CD4-positive, alpha-beta memory T cell (primary cell): ENCODE measurements at regions not wholly inside any gene's neighbourhood (a gene's known extent, or its start where the extent isn't known, plus 50 kb on each side); places are given as distances from the start of the nearest gene placed in this dataset.

Experiments used
- CTCF ChIA-PET: fragments of 350-600 bp; sonication (Branson Sonifier 250); formaldehyde crosslinking; loops from one replicate; lab custom pipeline; 2021; ENCODE audit warnings: inconsistent platforms; ENCODE audit not compliant: partially characterized antibody; lab: Charles Lee
- POLR2A ChIA-PET: fragments of 350-600 bp; sonication (Branson Sonifier 250); formaldehyde crosslinking; loops from one replicate; lab custom pipeline; 2021; ENCODE audit not compliant: partially characterized antibody; lab: Charles Lee
- DNase-seq, 5 donors: peaks; one replicate each; pipeline versions ENCODE4 v3.0.0 to v3.0.0-alpha.2; 2020 to 2022; ENCODE audit warnings: mixed read lengths in 1 of 5
- H3K27ac ChIP-seq: one replicate; pipeline ENCODE4 v1.7.0; 2013; ENCODE audit warnings: low read depth, low read length
- H3K27me3 ChIP-seq: 2 replicates; pipeline ENCODE4 v1.7.0; 2013; ENCODE audit warnings: mild to moderate bottlenecking, low read length, moderate library complexity; ENCODE audit not compliant: insufficient read depth
- H3K36me3 ChIP-seq: 2 replicates; pipeline ENCODE4 v1.7.0; 2013; ENCODE audit warnings: mild to moderate bottlenecking, low read length, moderate library complexity; ENCODE audit not compliant: insufficient read depth
- H3K4me1 ChIP-seq: 2 replicates; pipeline ENCODE4 v1.7.0; 2013; ENCODE audit warnings: mild to moderate bottlenecking, low read length, moderate library complexity; ENCODE audit not compliant: insufficient read depth
- H3K4me3 ChIP-seq, 2 donors: one replicate each; pipeline ENCODE4 v1.7.0; 2013; ENCODE audit warnings: low read length in 2 of 2, mild to moderate bottlenecking in 1 of 2
- H3K9me3 ChIP-seq, 2 donors: one replicate each; pipeline ENCODE4 v1.7.0; 2013; ENCODE audit warnings: low read length in 2 of 2, control low read depth in 1 of 2; ENCODE audit not compliant: control insufficient read depth in 1 of 2
- H3K27ac Mint-ChIP-seq, 7 donors: one replicate each; pipeline ENCODE4 v1.8.0; 2020 to 2021; ENCODE audit warnings: mixed read lengths in 7 of 7, mild to moderate bottlenecking in 6 of 7, inconsistent platforms in 3 of 7, moderate library complexity in 3 of 7
- H3K27me3 Mint-ChIP-seq, 2 donors: one replicate each; pipeline ENCODE4 v1.8.0; 2020 to 2021; ENCODE audit warnings: mixed read lengths in 2 of 2
- H3K36me3 Mint-ChIP-seq, 2 donors: one replicate each; pipeline ENCODE4 v1.8.0; 2020 to 2021; ENCODE audit warnings: mixed read lengths in 2 of 2, inconsistent platforms in 1 of 2, mild to moderate bottlenecking in 1 of 2
- H3K4me1 Mint-ChIP-seq, 4 donors: one replicate each; pipeline ENCODE4 v1.8.0; 2020 to 2021; ENCODE audit warnings: mixed read lengths in 4 of 4, mild to moderate bottlenecking in 1 of 4
- H3K4me3 Mint-ChIP-seq, 8 donors: one replicate each; pipeline ENCODE4 v1.8.0; 2020 to 2021; ENCODE audit warnings: mixed read lengths in 8 of 8, mild to moderate bottlenecking in 7 of 8, moderate library complexity in 6 of 8, inconsistent platforms in 3 of 8
- H3K9me3 Mint-ChIP-seq, 8 donors: one replicate each; pipeline ENCODE4 v1.8.0; 2020 to 2021; ENCODE audit warnings: mixed read lengths in 8 of 8, mild to moderate bottlenecking in 5 of 8, inconsistent platforms in 3 of 8, moderate library complexity in 1 of 8
- intact Hi-C: fragments of 100-400 bp; cut with micrococcal nuclease; formaldehyde crosslinking; loops from one replicate; pipeline ENCODE4 v1.15.1; 2023

- intact Hi-C loops = no loop called here
- Mint-ChIP-seq H3K4me1 (no peaks in the 10 kb centered on the region), H3K4me3 (no peak overlapping the region), H3K36me3 (no peaks in the 10 kb centered on the region), H3K27me3 (no peaks in the 10 kb centered on the region), H3K9me3 (peaks cover 0 to 2% (median 0%) of the 10 kb centered on the region in 8 donors), H3K27ac (no peak overlapping the region)
- no peak overlapping the region for H3K4me3 ChIP-seq
- ChIA-PET CTCF (no interaction called here), POLR2A (no interaction called here)
- no peaks in the 10 kb centered on the region for H3K4me1 ChIP-seq
- H3K27ac ChIP-seq = no peak overlapping the region
- H3K27me3 ChIP-seq = no peaks in the 10 kb centered on the region
- DNase-seq = no peak
- H3K36me3 ChIP-seq = no peaks in the 10 kb centered on the region
- H3K9me3 ChIP-seq = no peaks in the 10 kb centered on the region
These were observed 123.4 kb downstream of the SLC6A15 start for GRCh38 chr12:84789184-84789583.

DNA sequence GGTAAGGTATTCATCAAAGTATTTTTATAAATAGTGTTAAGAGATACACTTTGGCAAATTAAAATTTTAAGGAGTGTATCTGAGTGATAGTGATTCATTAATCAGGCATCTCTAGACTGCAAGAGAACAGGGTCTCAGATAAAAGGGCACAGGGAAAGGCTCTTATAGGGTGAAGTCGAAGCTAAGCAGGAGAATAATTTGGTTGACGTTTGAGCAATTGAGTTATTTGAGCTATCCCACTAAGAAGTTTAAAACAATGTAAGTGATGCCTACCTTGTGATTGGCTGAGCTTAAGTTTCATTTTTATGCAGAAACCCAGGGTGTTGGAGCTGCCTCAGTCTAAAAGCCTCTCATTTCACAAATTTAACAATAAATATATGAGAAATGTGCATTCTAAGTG lies 125.3 kb downstream of the SLC6A15 start:
- ChIA-PET CTCF (no interaction called here), POLR2A (no interaction called here)
- Mint-ChIP-seq H3K4me1 (no peaks in the 10 kb centered on the region), H3K36me3 (no peaks in the 10 kb centered on the region), H3K4me3 (no peak overlapping the region), H3K27ac (no peak overlapping the region), H3K27me3 (no peaks in the 10 kb centered on the region), H3K9me3 (peaks cover 0 to 2% (median 0%) of the 10 kb centered on the region in 8 donors)
- Histone ChIP-seq H3K4me3 (no peak overlapping the region), H3K27ac (no peak overlapping the region), H3K27me3 (no peaks in the 10 kb centered on the region), H3K9me3 (no peaks in the 10 kb centered on the region), H3K36me3 (no peaks in the 10 kb centered on the region), H3K4me1 (no peaks in the 10 kb centered on the region)
- DNase-seq = no peak
- intact Hi-C loops = no loop called here

- H3K4me1 ChIP-seq = no peaks in the 10 kb centered on the region
- no peak overlapping the region for H3K4me3 ChIP-seq
- ChIA-PET CTCF (no interaction called here), POLR2A (no interaction called here)
- Mint-ChIP-seq H3K36me3 (no peaks in the 10 kb centered on the region), H3K27me3 (no peaks in the 10 kb centered on the region), H3K27ac (no peak overlapping the region), H3K9me3 (peaks cover 0 to 2% (median 0%) of the 10 kb centered on the region in 8 donors), H3K4me3 (no peak overlapping the region), H3K4me1 (no peaks in the 10 kb centered on the region)
- DNase-seq = no peak
- no peaks in the 10 kb centered on the region for H3K9me3 ChIP-seq
- no peak overlapping the region for H3K27ac ChIP-seq
- no peaks in the 10 kb centered on the region for H3K27me3 ChIP-seq
- intact Hi-C loops = no loop called here
- H3K36me3 ChIP-seq = no peaks in the 10 kb centered on the region
These were observed 126.0 kb downstream of the SLC6A15 start for GRCh38 chr12:84786622-84787021.

GRCh38 chr12:84785951-84786350 lies 126.6 kb downstream of the SLC6A15 start:
- H3K4me1 ChIP-seq = no peaks in the 10 kb centered on the region
- H3K27ac ChIP-seq = no peak overlapping the region
- no peaks in the 10 kb centered on the region for H3K36me3 Mint-ChIP-seq
- CTCF ChIA-PET = no interaction called here
- no peaks in the 10 kb centered on the region for H3K27me3 ChIP-seq
- H3K4me3 ChIP-seq = no peak overlapping the region
- intact Hi-C loops = no loop called here
- no peaks in the 10 kb centered on the region for H3K4me1 Mint-ChIP-seq
- no peaks in the 10 kb centered on the region for H3K9me3 ChIP-seq
- no peak overlapping the region for H3K27ac Mint-ChIP-seq
- POLR2A ChIA-PET = no interaction called here
- no peaks in the 10 kb centered on the region for H3K27me3 Mint-ChIP-seq
- H3K4me3 Mint-ChIP-seq = no peak overlapping the region
- peaks cover 0 to 2% (median 0%) of the 10 kb centered on the region in 8 donors for H3K9me3 Mint-ChIP-seq
- no peaks in the 10 kb centered on the region for H3K36me3 ChIP-seq
- DNase-seq = no peak

- Histone ChIP-seq H3K4me3 (no peak overlapping the region), H3K9me3 (no peaks in the 10 kb centered on the region), H3K4me1 (no peaks in the 10 kb centered on the region), H3K36me3 (no peaks in the 10 kb centered on the region), H3K27ac (no peak overlapping the region), H3K27me3 (no peaks in the 10 kb centered on the region)
- Mint-ChIP-seq H3K27ac (no peak overlapping the region), H3K4me3 (no peak overlapping the region), H3K36me3 (no peaks in the 10 kb centered on the region), H3K27me3 (no peaks in the 10 kb centered on the region), H3K4me1 (no peaks in the 10 kb centered on the region), H3K9me3 (peaks cover 0 to 2% (median 0%) of the 10 kb centered on the region in 8 donors)
- intact Hi-C loops = no loop called here
- DNase-seq = no peak
- ChIA-PET CTCF (no interaction called here), POLR2A (no interaction called here)
These were observed 127.3 kb downstream of the SLC6A15 start for GRCh38 chr12:84785281-84785680.

DNA sequence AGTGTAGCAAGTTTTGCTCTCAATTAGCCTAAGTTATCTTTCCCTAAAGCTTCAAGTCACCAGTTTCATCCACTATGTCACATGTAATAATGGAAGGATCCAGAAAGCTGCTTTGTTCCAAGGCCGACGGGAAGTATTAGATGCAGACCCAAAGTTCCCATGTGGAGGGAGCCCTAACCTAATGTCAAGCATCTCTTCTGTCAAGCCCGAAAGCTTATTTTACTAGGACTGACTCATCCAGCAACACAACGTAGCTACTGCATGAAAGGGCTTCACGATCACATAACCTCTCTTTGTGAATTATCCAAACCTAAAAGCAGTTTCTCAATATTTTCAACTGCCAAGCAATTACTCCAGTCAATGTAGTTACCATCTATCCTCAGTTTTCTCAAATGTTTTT lies 133.4 kb downstream of the SLC6A15 start:
- no peaks in the 10 kb centered on the region for H3K9me3 ChIP-seq
- Mint-ChIP-seq H3K9me3 (no peaks in the 10 kb centered on the region), H3K27ac (no peak overlapping the region), H3K27me3 (no peaks in the 10 kb centered on the region), H3K4me3 (no peak overlapping the region), H3K4me1 (no peaks in the 10 kb centered on the region), H3K36me3 (no peaks in the 10 kb centered on the region)
- no peak overlapping the region for H3K4me3 ChIP-seq
- H3K4me1 ChIP-seq = no peaks in the 10 kb centered on the region
- intact Hi-C loops = no loop called here
- no peak overlapping the region for H3K27ac ChIP-seq
- ChIA-PET POLR2A (no interaction called here), CTCF (no interaction called here)
- H3K27me3 ChIP-seq = no peaks in the 10 kb centered on the region
- no peaks in the 10 kb centered on the region for H3K36me3 ChIP-seq
- DNase-seq = no peak

GRCh38 chr12:84772281-84772680 lies 140.3 kb downstream of the SLC6A15 start:
- H3K36me3 ChIP-seq = no peaks in the 10 kb centered on the region
- H3K4me1 Mint-ChIP-seq = no peaks in the 10 kb centered on the region
- no peaks in the 10 kb centered on the region for H3K4me1 ChIP-seq
- DNase-seq = no peak
- H3K27me3 Mint-ChIP-seq = no peaks in the 10 kb centered on the region
- no peaks in the 10 kb centered on the region for H3K27me3 ChIP-seq
- H3K4me3 Mint-ChIP-seq = no peak overlapping the region
- peaks cover 0 to 2% (median under 1%) of the 10 kb centered on the region in 8 donors for H3K9me3 Mint-ChIP-seq
- no peaks in the 10 kb centered on the region for H3K36me3 Mint-ChIP-seq
- ChIA-PET POLR2A (no interaction called here), CTCF (no interaction called here)
- H3K27ac ChIP-seq = no peak overlapping the region
- intact Hi-C loops = no loop called here
- no peak overlapping the region for H3K4me3 ChIP-seq
- no peak overlapping the region for H3K27ac Mint-ChIP-seq
- no peaks in the 10 kb centered on the region for H3K9me3 ChIP-seq

DNA sequence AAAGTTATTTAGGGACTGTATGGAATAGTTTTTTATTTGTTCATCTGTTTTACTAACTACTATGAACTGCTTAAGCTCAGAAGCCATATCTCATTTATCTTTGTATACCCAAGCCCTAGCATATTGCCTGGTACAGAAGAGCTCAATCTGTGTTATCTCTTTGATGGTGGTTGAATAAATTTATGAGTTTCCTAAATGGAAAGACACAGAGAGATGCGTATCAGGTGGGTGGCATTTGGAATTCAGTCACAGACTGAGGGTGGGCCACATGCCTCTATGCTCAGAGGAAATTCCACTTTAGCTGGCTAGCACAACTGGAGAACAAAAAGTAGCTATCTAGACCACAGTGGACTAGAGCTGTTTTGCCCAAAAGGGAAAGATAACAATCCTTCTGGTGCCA lies 145.5 kb downstream of the SLC6A15 start:
- POLR2A ChIA-PET = no interaction called here
- CTCF ChIA-PET = interaction anchor here (1.3 kb wide), 1 partner anchor 10 kb away, joined by 3 read pairs; no protein-coding TSS in a partner anchor
- Mint-ChIP-seq H3K36me3 (no peaks in the 10 kb centered on the region), H3K9me3 (peaks cover 0 to 4% (median 0%) of the 10 kb centered on the region in 8 donors), H3K4me1 (no peaks in the 10 kb centered on the region), H3K27me3 (no peaks in the 10 kb centered on the region), H3K27ac (no peak overlapping the region), H3K4me3 (no peak overlapping the region)
- H3K9me3 ChIP-seq = no peaks in the 10 kb centered on the region
- intact Hi-C loops = no loop called here
- H3K27me3 ChIP-seq = no peaks in the 10 kb centered on the region
- no peaks in the 10 kb centered on the region for H3K36me3 ChIP-seq
- H3K4me1 ChIP-seq = no peaks in the 10 kb centered on the region
- no peak overlapping the region for H3K4me3 ChIP-seq
- no peak overlapping the region for H3K27ac ChIP-seq
- no peak for DNase-seq
